Esophagus squamous epithelium (tissue), 5 donors: ENCODE measurements at regions not wholly inside any gene's neighbourhood (a gene's known extent, or its start where the extent isn't known, plus 50 kb on each side); places are given as distances from the start of the nearest gene placed in this dataset.

ENCODE experiments used
- DNase-seq: peaks from one replicate; lab custom pipeline; 2025; lab: John Stamatoyannopoulos, UW
- H3K27ac ChIP-seq, 4 donors: fragments of 200-600 bp; sonication (generic); one replicate each; pipeline ENCODE4 v1.5.1; 2016 to 2019; ENCODE audit warnings: mild to moderate bottlenecking in 1 of 4
- H3K27me3 ChIP-seq, 4 donors: fragments of 200-600 bp; sonication (generic); 1 replicate in 3 of 4; 2 replicates in 1 of 4; pipeline versions ENCODE4 v1.5.1 to v1.6.0; 2017 to 2021; ENCODE audit warnings: antibody characterized with exemption in 1 of 4
- H3K36me3 ChIP-seq, 3 donors: fragments of 200-600 bp; sonication (generic); one replicate each; pipeline ENCODE4 v1.5.1; 2016 to 2019
- H3K4me1 ChIP-seq, 3 donors: fragments of 200-600 bp; sonication (generic); one replicate each; pipeline ENCODE4 v1.5.1; 2017 to 2019
- H3K4me3 ChIP-seq, 4 donors: fragments of 200-600 bp; sonication (generic); 1 replicate in 3 of 4; 2 replicates in 1 of 4; pipeline ENCODE4 v1.5.1; 2016 to 2019; ENCODE audit warnings: mild to moderate bottlenecking in 2 of 4, moderate library complexity in 1 of 4
- H3K9me3 ChIP-seq, 3 donors: fragments of 200-600 bp; sonication (generic); one replicate each; pipeline ENCODE4 v1.5.1; 2016 to 2019
- POLR2A ChIP-seq, 4 donors: fragments of 450-650 bp; IDR thresholded peaks; one replicate each; pipeline ENCODE4 v1.6.1; 2017; ENCODE audit warnings: antibody characterized with exemption in 4 of 4, mild to moderate bottlenecking in 4 of 4, moderate library complexity in 3 of 4
- WGBS, 2 donors: methylation state at CpG; one replicate each; pipeline ENCODE4 v1.1.5; 2018; 5-methylcytosine and 5-hydroxymethylcytosine counted together
- intact Hi-C: fragments of 100-400 bp; cut with DNase I; formaldehyde crosslinking; loops from one replicate; pipeline ENCODE4 v1.15.0; 2022
- TF ChIP-seq, protein P1 (sequence below), 6 experiments: fragments of 450-650 bp in 4 of 6; fragments of 200-600 bp in 2 of 6; sonication (generic) in 2 of 6; IDR thresholded peaks; one replicate each; pipeline ENCODE4 v1.5.1; 2016 to 2019; ENCODE audit warnings: antibody characterized with exemption in 6 of 6, mild to moderate bottlenecking in 4 of 6, moderate library complexity in 4 of 6
- donor health status: DM: yes; HTN: yes; CAD: no.

DNA sequence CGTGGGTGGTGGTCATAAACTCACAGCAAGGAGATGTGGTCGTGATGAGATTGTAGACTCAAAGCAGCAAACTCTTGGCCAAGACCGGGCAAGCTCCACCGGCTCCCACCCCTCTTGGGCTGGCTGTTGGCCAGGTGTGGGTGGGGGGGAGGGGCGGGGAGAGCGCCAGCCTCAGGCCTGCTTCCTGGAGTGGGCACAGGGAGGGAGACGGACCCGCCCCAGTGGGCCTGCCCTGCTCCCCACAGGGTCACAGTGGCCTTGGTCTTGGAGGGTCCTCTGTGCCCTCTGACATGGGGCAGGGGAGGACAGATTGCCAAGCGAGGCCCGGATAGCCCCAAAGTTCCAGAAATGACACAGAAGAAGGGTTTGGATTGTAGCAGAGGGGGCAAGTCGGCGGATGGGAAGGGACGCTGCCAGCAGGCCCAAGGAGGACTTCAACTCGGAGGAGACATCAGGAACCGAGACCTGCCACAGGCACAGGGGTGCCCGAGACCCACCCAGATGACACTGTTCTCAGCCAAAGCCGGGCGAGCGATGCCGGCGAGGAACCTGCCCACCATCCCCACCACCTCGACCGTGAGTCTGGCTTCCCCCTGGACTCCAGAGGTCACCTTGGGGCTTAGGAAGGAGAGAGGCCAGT lies 85.4 kb upstream of the ACTRT2 start:
- H3K27me3 ChIP-seq, result peaks cover 0 to 56% (median 0%) of the 10 kb centered on the region in 4 donors
- H3K4me3 ChIP-seq, result no peak overlapping the region
- DNase-seq, result no peak
- intact Hi-C loops, result no loop called here
- 83 to 91% methylated on average over 7 to 15 of the region's 23 CpGs for WGBS, 2 donors
- no peak overlapping the region for H3K27ac ChIP-seq
- H3K36me3 ChIP-seq, result no peaks in the 10 kb centered on the region
- TF ChIP-seq, protein P1, sequence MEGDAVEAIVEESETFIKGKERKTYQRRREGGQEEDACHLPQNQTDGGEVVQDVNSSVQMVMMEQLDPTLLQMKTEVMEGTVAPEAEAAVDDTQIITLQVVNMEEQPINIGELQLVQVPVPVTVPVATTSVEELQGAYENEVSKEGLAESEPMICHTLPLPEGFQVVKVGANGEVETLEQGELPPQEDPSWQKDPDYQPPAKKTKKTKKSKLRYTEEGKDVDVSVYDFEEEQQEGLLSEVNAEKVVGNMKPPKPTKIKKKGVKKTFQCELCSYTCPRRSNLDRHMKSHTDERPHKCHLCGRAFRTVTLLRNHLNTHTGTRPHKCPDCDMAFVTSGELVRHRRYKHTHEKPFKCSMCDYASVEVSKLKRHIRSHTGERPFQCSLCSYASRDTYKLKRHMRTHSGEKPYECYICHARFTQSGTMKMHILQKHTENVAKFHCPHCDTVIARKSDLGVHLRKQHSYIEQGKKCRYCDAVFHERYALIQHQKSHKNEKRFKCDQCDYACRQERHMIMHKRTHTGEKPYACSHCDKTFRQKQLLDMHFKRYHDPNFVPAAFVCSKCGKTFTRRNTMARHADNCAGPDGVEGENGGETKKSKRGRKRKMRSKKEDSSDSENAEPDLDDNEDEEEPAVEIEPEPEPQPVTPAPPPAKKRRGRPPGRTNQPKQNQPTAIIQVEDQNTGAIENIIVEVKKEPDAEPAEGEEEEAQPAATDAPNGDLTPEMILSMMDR (IDR thresholded peaks at IDR 0.05), result no peak
- TF ChIP-seq POLR2A (IDR thresholded peaks at IDR 0.05), result no peak
- no peaks in the 10 kb centered on the region for H3K4me1 ChIP-seq
- peaks cover 0 to 7% (median 2%) of the 10 kb centered on the region in 3 donors for H3K9me3 ChIP-seq

DNA sequence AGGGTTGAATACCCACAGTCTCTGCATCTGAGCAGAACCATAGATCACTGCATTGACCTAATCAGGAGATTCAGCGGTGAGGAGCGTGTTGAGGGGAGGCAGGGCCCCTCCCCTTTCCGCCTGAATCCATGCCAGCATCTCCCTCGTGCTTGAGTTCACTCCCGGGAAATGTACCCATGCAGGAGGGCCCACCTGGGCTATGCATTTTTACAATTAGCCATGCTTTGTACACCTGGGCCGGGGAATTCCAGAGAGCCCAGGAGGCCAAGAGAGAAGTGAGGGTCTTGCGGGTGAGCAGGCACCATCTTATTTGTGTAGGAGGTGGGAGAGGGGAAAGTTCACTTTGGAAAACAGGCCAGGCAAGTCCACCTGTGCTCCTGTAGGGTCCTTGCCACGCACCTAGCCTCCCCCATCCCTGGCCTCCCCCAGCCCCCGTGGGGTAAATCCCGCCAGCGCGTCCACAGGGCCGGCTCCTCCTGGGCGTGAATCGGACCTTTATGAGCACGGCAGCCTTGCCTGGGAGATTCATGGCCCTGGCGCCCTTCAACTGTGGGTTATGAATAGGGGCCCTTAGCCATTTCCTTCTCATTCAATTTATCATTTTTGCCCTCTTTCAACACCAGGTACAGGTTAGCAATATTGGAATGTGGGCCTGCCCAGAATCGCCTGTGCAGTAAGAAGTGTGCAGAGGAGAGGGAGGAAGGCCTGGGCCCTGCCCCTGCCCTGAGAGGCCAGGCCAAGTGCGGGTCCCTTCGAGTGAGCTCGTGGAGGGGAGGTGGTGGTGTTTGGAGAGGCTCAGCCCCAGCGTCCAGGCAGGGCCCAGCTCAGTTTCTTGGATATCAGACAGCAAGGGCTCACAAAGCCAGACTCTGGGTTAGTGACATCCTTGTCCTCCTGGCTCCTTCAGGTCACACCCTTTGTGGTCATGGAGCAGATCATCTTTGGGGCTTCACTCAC lies 84.4 kb upstream of the ACTRT2 start:
- no peaks in the 10 kb centered on the region for H3K36me3 ChIP-seq
- H3K27ac ChIP-seq, result no peak overlapping the region
- peaks cover 0 to 17% (median 9%) of the 10 kb centered on the region in 3 donors for H3K9me3 ChIP-seq
- 57 to 84% methylated on average over 4 to 13 of the region's 22 CpGs for WGBS, 2 donors
- peaks cover 0 to 54% (median 0%) of the 10 kb centered on the region in 4 donors for H3K27me3 ChIP-seq
- no peak overlapping the region for H3K4me3 ChIP-seq
- no peaks in the 10 kb centered on the region for H3K4me1 ChIP-seq
- TF ChIP-seq, protein P1 (IDR thresholded peaks at IDR 0.05), result no peak
- TF ChIP-seq POLR2A (IDR thresholded peaks at IDR 0.05), result no peak
- intact Hi-C loops, result no loop called here
- no peak for DNase-seq

DNA sequence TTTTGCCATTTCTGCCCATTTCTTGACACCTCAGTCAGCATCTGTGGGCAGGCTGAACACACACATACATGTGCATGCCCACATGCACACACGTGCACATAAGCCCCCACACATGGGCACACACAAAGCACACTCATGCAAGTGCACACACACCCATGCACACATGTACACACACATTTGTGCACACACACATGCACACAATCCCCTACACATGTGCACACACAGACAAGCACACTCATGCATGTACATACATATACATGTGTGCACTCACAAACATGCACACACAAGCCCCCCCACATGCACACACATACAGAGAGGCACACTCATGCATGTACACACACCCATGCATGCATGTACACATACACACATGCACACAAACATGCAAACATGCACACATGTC lies 83.5 kb upstream of the ACTRT2 start:
- TF ChIP-seq, protein P1 (IDR thresholded peaks at IDR 0.05), result no peak
- TF ChIP-seq POLR2A (IDR thresholded peaks at IDR 0.05), result no peak
- peaks cover 0 to 22% (median 9%) of the 10 kb centered on the region in 3 donors for H3K9me3 ChIP-seq
- peaks cover 0 to 54% (median 0%) of the 10 kb centered on the region in 4 donors for H3K27me3 ChIP-seq
- 36 to 80% methylated on average over 1 of the region's 1 CpG for WGBS, 2 donors
- DNase-seq, result no peak
- no peak overlapping the region for H3K4me3 ChIP-seq
- H3K27ac ChIP-seq, result no peak overlapping the region
- H3K36me3 ChIP-seq, result no peaks in the 10 kb centered on the region
- no peaks in the 10 kb centered on the region for H3K4me1 ChIP-seq
- intact Hi-C loops, result no loop called here

DNA sequence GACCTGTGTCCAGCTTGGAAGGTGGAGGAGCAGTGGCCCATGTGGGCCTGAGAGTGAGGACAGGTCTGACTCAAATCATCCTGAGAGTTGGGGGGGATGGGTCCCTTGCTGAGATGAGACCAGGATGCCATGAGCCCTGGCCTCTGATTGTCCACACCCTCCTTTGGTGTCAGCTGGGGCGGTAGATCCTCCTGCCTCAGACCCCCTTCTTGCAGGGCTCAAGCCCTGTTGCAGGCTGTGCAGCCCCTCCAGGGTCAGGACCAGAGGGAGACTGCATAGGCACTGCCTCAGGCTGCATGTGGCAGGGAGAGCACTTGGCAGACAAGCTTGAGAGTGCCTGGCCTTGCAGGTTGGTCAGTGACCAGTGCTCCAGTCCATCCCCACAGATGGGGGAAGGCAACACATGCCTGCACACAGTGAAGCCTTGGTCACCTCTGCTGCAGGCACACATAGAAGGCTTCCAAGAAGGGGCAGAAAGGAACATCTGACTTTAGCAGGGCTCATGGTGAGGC lies 82.2 kb upstream of the ACTRT2 start:
- intact Hi-C loops, result no loop called here
- Histone ChIP-seq H3K9me3 (peaks cover 0 to 22% (median 9%) of the 10 kb centered on the region in 3 donors), H3K27ac (no peak overlapping the region), H3K4me1 (no peaks in the 10 kb centered on the region), H3K4me3 (no peak overlapping the region), H3K36me3 (no peaks in the 10 kb centered on the region), H3K27me3 (peaks cover 0 to 58% (median 0%) of the 10 kb centered on the region in 4 donors)
- no peak for DNase-seq
- TF ChIP-seq, protein P1 (IDR thresholded peaks at IDR 0.05), result no peak
- TF ChIP-seq POLR2A (IDR thresholded peaks at IDR 0.05), result no peak
- no CpG with 5 or more reads among the region's 1 CpG for WGBS, 2 donors
